ENCODE measurements at regions not wholly inside any gene's neighbourhood (a gene's known extent, or its start where the extent isn't known, plus 50 kb on each side); places are given as distances from the start of the nearest gene placed in this dataset.

GRCh38 chr13:44646044-44646443, 69.9 kb upstream of the TSC22D1 start:
- no peak overlapping the region for H3K4me3 ChIP-seq
- H3K4me2 ChIP-seq = no peak overlapping the region
- no peak for FAIRE-seq
- H3K4me1 ChIP-seq = no peaks in the 10 kb centered on the region
- WGBS (ENCODE audit: missing lambda C conversion rate) = 86% methylated on average over 4 of the region's 4 CpGs
- ChIA-PET POLR2A (no interaction called here), CTCF (interaction anchor here (1.0 to 1.3 kb wide), 2 partner anchors 162 to 191 kb away, joined by 3 read pairs; no protein-coding TSS in a partner anchor)
- H3K27ac ChIP-seq = no peak overlapping the region
- ATAC-seq = no peak
- no peak for DNase-seq (ENCODE audit: low read depth in 1 of 2, low spot score in 1 of 2)
- TF ChIP-seq MAFK (IDR thresholded peaks at IDR 0.05; ENCODE audit: partially characterized antibody) (peak; percentile 70), KDM5A (IDR thresholded peaks at IDR 0.05) (no peak), EHF (CRISPR knock-in tag; IDR thresholded peaks at IDR 0.05) (no peak), CHD2 (IDR thresholded peaks at IDR 0.05; ENCODE audit: low read length, partially characterized antibody) (no peak)
- TF ChIP-seq, protein P1, sequence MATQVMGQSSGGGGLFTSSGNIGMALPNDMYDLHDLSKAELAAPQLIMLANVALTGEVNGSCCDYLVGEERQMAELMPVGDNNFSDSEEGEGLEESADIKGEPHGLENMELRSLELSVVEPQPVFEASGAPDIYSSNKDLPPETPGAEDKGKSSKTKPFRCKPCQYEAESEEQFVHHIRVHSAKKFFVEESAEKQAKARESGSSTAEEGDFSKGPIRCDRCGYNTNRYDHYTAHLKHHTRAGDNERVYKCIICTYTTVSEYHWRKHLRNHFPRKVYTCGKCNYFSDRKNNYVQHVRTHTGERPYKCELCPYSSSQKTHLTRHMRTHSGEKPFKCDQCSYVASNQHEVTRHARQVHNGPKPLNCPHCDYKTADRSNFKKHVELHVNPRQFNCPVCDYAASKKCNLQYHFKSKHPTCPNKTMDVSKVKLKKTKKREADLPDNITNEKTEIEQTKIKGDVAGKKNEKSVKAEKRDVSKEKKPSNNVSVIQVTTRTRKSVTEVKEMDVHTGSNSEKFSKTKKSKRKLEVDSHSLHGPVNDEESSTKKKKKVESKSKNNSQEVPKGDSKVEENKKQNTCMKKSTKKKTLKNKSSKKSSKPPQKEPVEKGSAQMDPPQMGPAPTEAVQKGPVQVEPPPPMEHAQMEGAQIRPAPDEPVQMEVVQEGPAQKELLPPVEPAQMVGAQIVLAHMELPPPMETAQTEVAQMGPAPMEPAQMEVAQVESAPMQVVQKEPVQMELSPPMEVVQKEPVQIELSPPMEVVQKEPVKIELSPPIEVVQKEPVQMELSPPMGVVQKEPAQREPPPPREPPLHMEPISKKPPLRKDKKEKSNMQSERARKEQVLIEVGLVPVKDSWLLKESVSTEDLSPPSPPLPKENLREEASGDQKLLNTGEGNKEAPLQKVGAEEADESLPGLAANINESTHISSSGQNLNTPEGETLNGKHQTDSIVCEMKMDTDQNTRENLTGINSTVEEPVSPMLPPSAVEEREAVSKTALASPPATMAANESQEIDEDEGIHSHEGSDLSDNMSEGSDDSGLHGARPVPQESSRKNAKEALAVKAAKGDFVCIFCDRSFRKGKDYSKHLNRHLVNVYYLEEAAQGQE (IDR thresholded peaks at IDR 0.05) = no peak
- H3K9me3 ChIP-seq = no peaks in the 10 kb centered on the region

DNA sequence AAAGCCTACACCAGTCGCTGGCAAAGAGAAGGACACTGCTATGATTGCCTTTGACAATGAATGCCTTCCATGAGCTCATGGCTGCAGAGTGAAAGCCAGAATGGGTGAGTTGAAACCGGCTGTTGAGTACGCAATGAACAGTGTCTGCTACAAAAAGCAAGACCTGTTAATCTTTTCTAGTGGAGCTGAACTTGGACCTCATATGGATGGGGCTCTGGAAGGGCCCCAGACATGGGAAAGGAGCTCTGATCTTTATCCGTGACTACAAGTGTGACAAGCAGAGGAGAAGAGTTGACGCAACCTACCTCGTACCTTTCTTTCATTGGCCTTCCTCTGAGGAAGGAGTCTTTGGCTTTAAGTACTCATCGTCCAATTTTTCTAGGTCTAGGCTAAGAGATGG, 67.1 kb upstream of the TSC22D1 start:
- no peak for FAIRE-seq
- Histone ChIP-seq H3K4me3 (no peak overlapping the region), H3K9me3 (no peaks in the 10 kb centered on the region), H3K4me1 (no peaks in the 10 kb centered on the region), H3K4me2 (no peak overlapping the region), H3K27ac (no peak overlapping the region)
- no peak for TF ChIP-seq FOSB (CRISPR knock-in tag; IDR thresholded peaks at IDR 0.05)
- no peak for TF ChIP-seq HES2 (IDR thresholded peaks at IDR 0.05)
- no peak for TF ChIP-seq ATOH8 (CRISPR knock-in tag; IDR thresholded peaks at IDR 0.05; ENCODE audit: low read depth)
- no peak for TF ChIP-seq RFX5 (IDR thresholded peaks at IDR 0.05)
- no peak for TF ChIP-seq CBX8 (IDR thresholded peaks at IDR 0.05)
- TF ChIP-seq RNF2 (IDR thresholded peaks at IDR 0.05; ENCODE audit: borderline replicate concordance, low read depth) = no peak
- TF ChIP-seq CHD2 (IDR thresholded peaks at IDR 0.05; ENCODE audit: low read length, partially characterized antibody) = no peak
- no peak for TF ChIP-seq FOXS1 (CRISPR knock-in tag; IDR thresholded peaks at IDR 0.05)
- TF ChIP-seq, protein P2, sequence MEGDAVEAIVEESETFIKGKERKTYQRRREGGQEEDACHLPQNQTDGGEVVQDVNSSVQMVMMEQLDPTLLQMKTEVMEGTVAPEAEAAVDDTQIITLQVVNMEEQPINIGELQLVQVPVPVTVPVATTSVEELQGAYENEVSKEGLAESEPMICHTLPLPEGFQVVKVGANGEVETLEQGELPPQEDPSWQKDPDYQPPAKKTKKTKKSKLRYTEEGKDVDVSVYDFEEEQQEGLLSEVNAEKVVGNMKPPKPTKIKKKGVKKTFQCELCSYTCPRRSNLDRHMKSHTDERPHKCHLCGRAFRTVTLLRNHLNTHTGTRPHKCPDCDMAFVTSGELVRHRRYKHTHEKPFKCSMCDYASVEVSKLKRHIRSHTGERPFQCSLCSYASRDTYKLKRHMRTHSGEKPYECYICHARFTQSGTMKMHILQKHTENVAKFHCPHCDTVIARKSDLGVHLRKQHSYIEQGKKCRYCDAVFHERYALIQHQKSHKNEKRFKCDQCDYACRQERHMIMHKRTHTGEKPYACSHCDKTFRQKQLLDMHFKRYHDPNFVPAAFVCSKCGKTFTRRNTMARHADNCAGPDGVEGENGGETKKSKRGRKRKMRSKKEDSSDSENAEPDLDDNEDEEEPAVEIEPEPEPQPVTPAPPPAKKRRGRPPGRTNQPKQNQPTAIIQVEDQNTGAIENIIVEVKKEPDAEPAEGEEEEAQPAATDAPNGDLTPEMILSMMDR (IDR thresholded peaks at IDR 0.05) = no peak
- TF ChIP-seq ZC3H11A (IDR thresholded peaks at IDR 0.05) = no peak
- TF ChIP-seq NFE2L2 (conservative IDR thresholded peaks at IDR 0.05; ENCODE audit: low read length) = no peak
- TF ChIP-seq POLR2AphosphoS2 (conservative IDR thresholded peaks at IDR 0.05; ENCODE audit: low read length) = no peak
- TF ChIP-seq FOSL2 (IDR thresholded peaks at IDR 0.05) = no peak
- TF ChIP-seq FOSL2 (CRISPR knock-in tag; IDR thresholded peaks at IDR 0.05) = no peak
- no peak for DNase-seq (ENCODE audit: low read depth in 1 of 2, low spot score in 1 of 2)
- ATAC-seq = no peak
- WGBS (ENCODE audit: missing lambda C conversion rate) = 80% methylated on average over 7 of the region's 7 CpGs
- ChIA-PET CTCF (interaction anchor here (0.7 kb wide), 1 partner anchor 175 kb away, joined by 3 read pairs; no protein-coding TSS in a partner anchor), POLR2A (no interaction called here)

DNA sequence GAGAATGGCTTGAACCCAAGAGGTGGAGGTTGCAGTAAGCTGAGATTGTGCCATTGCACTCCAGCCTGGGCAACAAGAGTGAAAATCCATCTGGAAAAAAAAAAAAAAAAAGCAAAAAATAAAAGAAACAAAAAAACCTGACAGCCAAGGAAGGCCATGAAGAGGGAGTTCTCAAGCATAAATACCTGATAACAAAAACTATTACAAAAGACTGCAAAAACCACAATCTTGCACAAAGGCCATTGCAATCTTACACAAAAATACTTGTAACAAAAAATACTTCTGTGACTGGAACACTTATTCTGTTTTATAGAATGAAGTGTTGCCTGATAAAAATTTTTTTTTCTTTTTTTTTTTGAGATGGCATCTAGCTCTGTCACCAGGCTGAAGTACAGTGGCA, 61.5 kb upstream of the TSC22D1 start:
- FAIRE-seq (no peak), DNase-seq (ENCODE audit: low read depth in 1 of 2, low spot score in 1 of 2) (no peak), ATAC-seq (no peak)
- Histone ChIP-seq H3K4me1 (no peaks in the 10 kb centered on the region), H3K4me3 (no peak overlapping the region), H3K4me2 (no peak overlapping the region), H3K9me3 (no peaks in the 10 kb centered on the region), H3K27ac (no peak overlapping the region)
- ChIA-PET POLR2A (no interaction called here), CTCF (no interaction called here)
- TF ChIP-seq ZSCAN20 (CRISPR knock-in tag; IDR thresholded peaks at IDR 0.05) (no peak), HOXA7 (CRISPR knock-in tag; IDR thresholded peaks at IDR 0.05) (no peak), GATA3 (IDR thresholded peaks at IDR 0.05; ENCODE audit: borderline replicate concordance) (no peak), RCOR1 (IDR thresholded peaks at IDR 0.05; ENCODE audit: low read depth, low read length) (no peak), JUNB (IDR thresholded peaks at IDR 0.05) (no peak), TFCP2L1 (CRISPR knock-in tag; IDR thresholded peaks at IDR 0.05) (no peak), RFX5 (IDR thresholded peaks at IDR 0.05) (no peak), ZNF302 (CRISPR knock-in tag; IDR thresholded peaks at IDR 0.05) (no peak), ZFP36 (IDR thresholded peaks at IDR 0.05; ENCODE audit: borderline replicate concordance, partially characterized antibody) (no peak), CBX8 (IDR thresholded peaks at IDR 0.05) (no peak), PHF8 (IDR thresholded peaks at IDR 0.05; ENCODE audit: borderline replicate concordance, low read depth) (no peak), POLR2AphosphoS2 (conservative IDR thresholded peaks at IDR 0.05; ENCODE audit: low read length) (no peak), ATOH8 (CRISPR knock-in tag; IDR thresholded peaks at IDR 0.05; ENCODE audit: low read depth) (no peak), FOXS1 (CRISPR knock-in tag; IDR thresholded peaks at IDR 0.05) (no peak), HDAC2 (IDR thresholded peaks at IDR 0.05) (no peak)
- TF ChIP-seq, protein P3, sequence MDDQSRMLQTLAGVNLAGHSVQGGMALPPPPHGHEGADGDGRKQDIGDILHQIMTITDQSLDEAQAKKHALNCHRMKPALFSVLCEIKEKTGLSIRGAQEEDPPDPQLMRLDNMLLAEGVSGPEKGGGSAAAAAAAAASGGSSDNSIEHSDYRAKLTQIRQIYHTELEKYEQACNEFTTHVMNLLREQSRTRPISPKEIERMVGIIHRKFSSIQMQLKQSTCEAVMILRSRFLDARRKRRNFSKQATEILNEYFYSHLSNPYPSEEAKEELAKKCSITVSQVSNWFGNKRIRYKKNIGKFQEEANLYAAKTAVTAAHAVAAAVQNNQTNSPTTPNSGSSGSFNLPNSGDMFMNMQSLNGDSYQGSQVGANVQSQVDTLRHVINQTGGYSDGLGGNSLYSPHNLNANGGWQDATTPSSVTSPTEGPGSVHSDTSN (IDR thresholded peaks at IDR 0.05) = no peak
